Adrenal gland (tissue), 9 donors: ENCODE measurements at regions not wholly inside any gene's neighbourhood (a gene's known extent, or its start where the extent isn't known, plus 50 kb on each side); places are given as distances from the start of the nearest gene placed in this dataset.

Source experiments
- DNase-seq, 7 donors: peaks; one replicate each; pipeline ENCODE4 v3.0.0-alpha.2; 2019 to 2020
- H3K27ac ChIP-seq, 5 donors: fragments of 200-600 bp; sonication (generic) in 4 of 5; 1 replicate in 3 of 5; 2 replicates in 2 of 5; pipeline versions ENCODE4 v1.5.1 to v1.8.0; 2016 to 2020; ENCODE audit warnings: mild to moderate bottlenecking in 1 of 5
- H3K27me3 ChIP-seq: fragments of 200-600 bp; 2 replicates; pipeline ENCODE4 v1.8.0; 2021
- H3K36me3 ChIP-seq, 2 donors: fragments of 200-600 bp; replicated peaks in 1 of 2; 1 replicate in 1 of 2; 2 replicates in 1 of 2; pipeline versions ENCODE4 v1.5.1 to v1.8.0; 2018 to 2022
- H3K4me1 ChIP-seq, 2 donors: fragments of 200-600 bp; replicated peaks in 1 of 2; 1 replicate in 1 of 2; 2 replicates in 1 of 2; pipeline versions ENCODE4 v1.5.1 to v1.8.0; 2018 to 2021
- H3K4me3 ChIP-seq, 4 donors: fragments of 200-600 bp; sonication (generic) in 3 of 4; one replicate each; pipeline ENCODE4 v1.5.1; 2016 to 2018
- H3K9me3 ChIP-seq, 3 donors: fragments of 200-600 bp; sonication (generic) in 1 of 3; replicated peaks in 1 of 3; 1 replicate in 2 of 3; 2 replicates in 1 of 3; pipeline versions ENCODE4 v1.5.1 to v1.8.0; 2016 to 2021
- POLR2A ChIP-seq, 2 donors: fragments of 450-650 bp; IDR thresholded peaks; one replicate each; pipeline ENCODE4 v1.6.1; 2017; ENCODE audit warnings: antibody characterized with exemption in 2 of 2, mild to moderate bottlenecking in 2 of 2, moderate library complexity in 1 of 2
- WGBS, 4 donors: extraction: QIAGEN DNeasy Blood & Tissue Kit in 2 of 4; methylation state at CpG; one replicate each; pipeline versions ENCODE4 v1.1.5 to v1.1.7; 2013 to 2017; 5-methylcytosine and 5-hydroxymethylcytosine counted together
- intact Hi-C, 2 donors: fragments of 100-400 bp; cut with DNase I; formaldehyde crosslinking; loops; one replicate each; pipeline versions ENCODE4 v1.14.1 to v1.15.0; 2022 to 2023
- TF ChIP-seq, protein P1 (sequence below), 6 experiments: fragments of 450-650 bp in 4 of 6; fragments of 200-600 bp in 2 of 6; sonication (generic) in 1 of 6; IDR thresholded peaks; 1 replicate in 5 of 6; 2 replicates in 1 of 6; pipeline versions ENCODE4 v1.5.1 to v1.8.0; 2016 to 2021; ENCODE audit warnings: antibody characterized with exemption in 6 of 6, mild to moderate bottlenecking in 2 of 6, moderate library complexity in 1 of 6
- donor health status: healthy with polysubstance abuse.
- donor health status: Bipolar disorder and iron deficiency.
- donor health status: DM: yes; HTN: yes; CAD: no.
- donor health status: DM: no; HTN: no; CAD: no.
- donor health status: DM: no; HTN: no; CAD: no.

DNA sequence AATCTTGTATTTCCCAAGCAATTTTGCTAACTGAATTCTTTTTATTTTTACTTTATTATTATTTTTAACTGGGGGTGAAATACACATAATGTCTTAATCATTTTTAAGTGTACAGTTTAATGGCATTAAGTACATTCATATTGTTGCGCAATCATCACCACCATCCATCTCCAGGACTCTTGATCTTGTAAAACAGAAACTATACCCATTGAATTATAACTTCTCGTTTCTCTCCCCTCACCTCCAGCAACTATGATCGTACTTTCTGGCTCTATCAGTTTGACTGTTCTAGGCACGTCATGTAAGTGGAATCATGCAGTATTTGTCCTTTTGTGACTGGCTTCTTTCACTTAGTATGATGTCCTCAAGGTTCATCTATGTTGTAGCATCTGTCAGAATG, 108.8 kb downstream of the ARL5B start:
- no peaks in the 10 kb centered on the region for H3K9me3 ChIP-seq
- H3K27ac ChIP-seq, result no peak overlapping the region
- no peak for TF ChIP-seq POLR2A (IDR thresholded peaks at IDR 0.05)
- TF ChIP-seq, protein P1, sequence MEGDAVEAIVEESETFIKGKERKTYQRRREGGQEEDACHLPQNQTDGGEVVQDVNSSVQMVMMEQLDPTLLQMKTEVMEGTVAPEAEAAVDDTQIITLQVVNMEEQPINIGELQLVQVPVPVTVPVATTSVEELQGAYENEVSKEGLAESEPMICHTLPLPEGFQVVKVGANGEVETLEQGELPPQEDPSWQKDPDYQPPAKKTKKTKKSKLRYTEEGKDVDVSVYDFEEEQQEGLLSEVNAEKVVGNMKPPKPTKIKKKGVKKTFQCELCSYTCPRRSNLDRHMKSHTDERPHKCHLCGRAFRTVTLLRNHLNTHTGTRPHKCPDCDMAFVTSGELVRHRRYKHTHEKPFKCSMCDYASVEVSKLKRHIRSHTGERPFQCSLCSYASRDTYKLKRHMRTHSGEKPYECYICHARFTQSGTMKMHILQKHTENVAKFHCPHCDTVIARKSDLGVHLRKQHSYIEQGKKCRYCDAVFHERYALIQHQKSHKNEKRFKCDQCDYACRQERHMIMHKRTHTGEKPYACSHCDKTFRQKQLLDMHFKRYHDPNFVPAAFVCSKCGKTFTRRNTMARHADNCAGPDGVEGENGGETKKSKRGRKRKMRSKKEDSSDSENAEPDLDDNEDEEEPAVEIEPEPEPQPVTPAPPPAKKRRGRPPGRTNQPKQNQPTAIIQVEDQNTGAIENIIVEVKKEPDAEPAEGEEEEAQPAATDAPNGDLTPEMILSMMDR (IDR thresholded peaks at IDR 0.05), result no peak
- intact Hi-C loops, result no loop called here
- no peak overlapping the region for H3K4me3 ChIP-seq
- H3K4me1 ChIP-seq, result no peaks in the 10 kb centered on the region
- DNase-seq, result no peak
- no peaks in the 10 kb centered on the region for H3K27me3 ChIP-seq
- no peaks in the 10 kb centered on the region for H3K36me3 ChIP-seq
- WGBS, 4 donors, result 80 to 86% (median 83%) methylated on average over 4 of the region's 4 CpGs

GRCh38 chr10:18773180-18773579, 113.9 kb downstream of the ARL5B start:
- no peaks in the 10 kb centered on the region for H3K4me1 ChIP-seq
- WGBS, 4 donors, result 74 to 87% (median 80%) methylated on average over 4 of the region's 4 CpGs

DNA sequence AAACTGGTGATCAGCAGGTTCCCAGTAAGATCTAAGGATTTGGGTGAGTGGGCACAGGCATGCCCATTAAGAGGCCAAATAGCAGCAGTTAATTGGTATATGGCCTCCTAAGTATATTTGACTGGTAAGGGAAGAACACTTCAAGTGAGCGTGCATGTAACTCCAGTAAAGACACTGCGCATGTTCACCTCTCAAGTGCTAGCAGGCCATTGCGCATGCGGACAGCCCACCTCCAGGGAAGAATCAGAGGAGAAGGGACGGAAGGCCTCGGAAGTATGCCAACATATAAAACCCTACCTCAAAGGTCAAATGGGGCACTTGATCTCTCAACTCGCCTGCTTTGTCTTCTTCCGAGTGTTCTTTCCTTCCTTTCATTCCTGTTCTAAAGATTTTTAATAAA, 118.0 kb downstream of the ARL5B start:
- H3K27ac ChIP-seq, result no peak overlapping the region
- no peaks in the 10 kb centered on the region for H3K27me3 ChIP-seq
- 81 to 89% (median 87%) methylated on average over 8 of the region's 8 CpGs for WGBS, 4 donors
- H3K9me3 ChIP-seq, result no peaks in the 10 kb centered on the region
- intact Hi-C loops, result no loop called here
- no peaks in the 10 kb centered on the region for H3K4me1 ChIP-seq
- TF ChIP-seq, protein P1 (IDR thresholded peaks at IDR 0.05), result no peak
- TF ChIP-seq POLR2A (IDR thresholded peaks at IDR 0.05), result no peak
- H3K4me3 ChIP-seq, result no peak overlapping the region
- H3K36me3 ChIP-seq, result no peaks in the 10 kb centered on the region
- no peak for DNase-seq

More at GRCh38 chr10:18773180-18773579, 113.9 kb downstream of the ARL5B start:
- Histone ChIP-seq H3K36me3 (no peaks in the 10 kb centered on the region), H3K27me3 (no peaks in the 10 kb centered on the region), H3K27ac (no peak overlapping the region), H3K9me3 (no peaks in the 10 kb centered on the region), H3K4me3 (no peak overlapping the region)
- intact Hi-C loops, result no loop called here
- no peak for DNase-seq
- TF ChIP-seq, protein P1 (IDR thresholded peaks at IDR 0.05), result no peak
- TF ChIP-seq POLR2A (IDR thresholded peaks at IDR 0.05), result no peak

GRCh38 chr10:18786478-18786877, 127.2 kb downstream of the ARL5B start:
- Histone ChIP-seq H3K36me3 (no peaks in the 10 kb centered on the region), H3K4me1 (no peaks in the 10 kb centered on the region), H3K27me3 (no peaks in the 10 kb centered on the region), H3K4me3 (no peak overlapping the region), H3K27ac (no peak overlapping the region), H3K9me3 (no peaks in the 10 kb centered on the region)
- WGBS, 4 donors, result 28 to 39% (median 32%) methylated on average over 3 of the region's 3 CpGs
- TF ChIP-seq, protein P1 (IDR thresholded peaks at IDR 0.05), result no peak
- no peak for TF ChIP-seq POLR2A (IDR thresholded peaks at IDR 0.05)
- DNase-seq, result no peak
- intact Hi-C loops, result no loop called here
